GM18519 (cell line): ENCODE measurements at regions not wholly inside any gene's neighbourhood (a gene's known extent, or its start where the extent isn't known, plus 50 kb on each side); places are given as distances from the start of the nearest gene placed in this dataset.
"Not testable (repeated sequence)": the region's sequence is repeated elsewhere in the genome, so short reads cannot be mapped to it uniquely, and the experiment has no call there.

ENCODE experiments used
- ATAC-seq: cut with Tn5 transposase; IDR thresholded peaks from one replicate; pipeline ENCODE4 v1.9.1; 2021; ENCODE audit warnings: mild to moderate bottlenecking, moderate library complexity; ENCODE audit not compliant: unreplicated experiment, low FRiP score

GRCh38 chr13:73661687-73662425 is 472.3 kb downstream of the KLF12 start:
- ATAC-seq: no peak

GRCh38 chr13:73661066-73661465 is 473.1 kb downstream of the KLF12 start:
- ATAC-seq: no peak

- ATAC-seq: no peak
Observed at GRCh38 chr13:73658639-73659038, 475.6 kb downstream of the KLF12 start.

- no peak for ATAC-seq
Observed at GRCh38 chr13:73657821-73658540, 476.2 kb downstream of the KLF12 start.

DNA sequence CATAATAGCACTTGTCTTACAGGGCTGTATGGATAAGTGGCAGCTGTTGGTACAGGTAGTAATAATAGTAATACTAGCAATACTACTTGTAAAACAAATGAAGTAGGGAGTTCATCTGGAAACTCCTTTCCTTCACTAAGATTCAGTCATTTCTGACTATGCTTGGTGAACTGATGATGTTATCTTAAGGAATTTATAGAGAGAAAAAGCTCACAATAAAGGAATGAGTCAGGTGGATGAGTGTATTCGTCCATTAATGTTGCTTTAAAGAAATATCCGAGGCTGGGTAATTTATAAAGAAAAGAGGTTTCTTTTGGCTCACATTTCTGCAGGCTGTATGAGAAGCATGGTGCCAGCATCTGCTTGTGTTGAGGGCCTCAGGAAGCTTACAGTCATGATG is 477.3 kb downstream of the KLF12 start:
- ATAC-seq: no peak

- ATAC-seq: no peak
Observed at GRCh38 chr13:73653688-73654087, 480.5 kb downstream of the KLF12 start.

DNA sequence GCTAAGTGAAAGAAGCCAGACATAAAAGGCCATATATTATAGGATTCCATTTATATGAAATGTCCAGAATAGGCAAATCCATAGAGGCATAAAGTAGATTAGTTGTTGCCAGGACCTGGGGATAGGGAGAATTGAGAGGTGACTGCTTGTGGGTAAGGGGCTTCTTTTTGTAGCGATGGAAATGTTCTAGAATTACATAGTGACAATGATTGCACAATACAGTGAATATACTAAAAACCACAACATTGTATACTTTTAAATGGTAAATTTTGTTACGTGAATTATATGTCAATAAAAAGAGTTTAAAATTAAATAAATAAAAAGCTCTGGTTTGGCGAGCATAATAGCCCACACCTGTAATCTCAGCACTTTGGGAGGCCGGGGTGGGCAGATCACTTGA is 486.8 kb downstream of the KLF12 start:
- no peak for ATAC-seq

DNA sequence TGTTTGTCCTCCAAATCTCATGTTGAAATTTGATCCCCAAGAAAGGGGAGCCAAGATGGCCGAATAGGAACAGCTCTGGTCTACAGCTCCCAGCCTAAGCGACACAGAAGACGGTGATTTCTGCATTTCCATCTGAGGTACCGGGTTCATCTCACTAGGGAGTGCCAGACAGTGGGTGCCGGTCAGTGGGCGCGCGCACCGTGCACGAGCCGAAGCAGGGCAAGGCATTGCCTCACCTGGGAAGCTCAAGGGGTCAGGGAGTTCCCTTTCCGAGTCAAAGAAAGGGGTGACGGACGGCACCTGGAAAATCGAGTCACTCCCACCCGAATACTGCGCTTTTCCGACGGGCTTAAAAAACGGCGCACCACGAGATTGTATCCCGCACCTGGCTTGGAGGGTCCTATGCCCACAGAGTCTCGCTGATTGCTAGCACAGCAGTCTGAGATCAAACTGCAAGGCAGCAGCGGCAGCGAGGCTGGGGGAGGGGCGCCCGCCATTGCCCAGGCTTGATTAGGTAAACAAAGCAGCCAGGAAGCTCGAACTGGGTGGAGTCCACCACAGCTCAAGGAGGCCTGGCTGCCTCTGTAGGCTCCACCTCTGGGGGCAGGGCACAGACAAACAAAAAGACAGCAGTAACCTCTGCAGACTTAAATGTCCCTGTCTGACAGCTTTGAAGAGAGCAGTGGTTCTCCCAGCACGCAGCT is 493.6 kb downstream of the KLF12 start:
- ATAC-seq: not testable (repeated sequence)

- ATAC-seq: no peak
Observed at GRCh38 chr13:73635166-73635787, 498.9 kb downstream of the KLF12 start.

DNA sequence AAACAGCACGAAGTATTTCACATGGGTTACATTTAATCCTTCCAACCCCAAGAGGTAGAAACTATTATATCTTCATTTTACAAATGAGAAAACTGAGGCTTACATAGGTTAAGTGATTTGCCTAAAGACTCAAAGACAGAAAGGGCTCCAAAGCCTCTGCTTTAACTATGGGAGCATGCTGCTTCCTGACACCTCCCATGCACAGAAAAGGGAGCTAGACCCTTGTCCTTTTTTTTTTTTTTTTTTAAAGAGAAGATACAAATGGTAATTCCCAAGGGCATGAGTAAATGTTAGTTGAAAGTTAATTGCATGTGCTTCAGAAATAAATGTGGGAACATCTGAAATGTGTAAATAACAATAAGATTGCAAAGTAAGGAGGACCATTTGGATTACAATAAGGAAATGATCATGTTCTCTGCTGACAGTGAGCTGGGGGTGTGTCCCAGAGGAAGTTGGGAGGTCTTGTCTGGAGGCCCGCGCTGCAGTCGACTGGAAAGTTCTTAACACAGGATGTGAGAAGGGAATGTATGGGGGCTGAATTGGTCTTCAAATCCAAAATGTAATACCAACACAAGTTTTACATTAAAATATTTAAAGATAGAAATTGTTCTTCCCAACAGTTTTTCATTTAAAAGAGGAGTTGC is 500.3 kb downstream of the KLF12 start:
- ATAC-seq: no peak

DNA sequence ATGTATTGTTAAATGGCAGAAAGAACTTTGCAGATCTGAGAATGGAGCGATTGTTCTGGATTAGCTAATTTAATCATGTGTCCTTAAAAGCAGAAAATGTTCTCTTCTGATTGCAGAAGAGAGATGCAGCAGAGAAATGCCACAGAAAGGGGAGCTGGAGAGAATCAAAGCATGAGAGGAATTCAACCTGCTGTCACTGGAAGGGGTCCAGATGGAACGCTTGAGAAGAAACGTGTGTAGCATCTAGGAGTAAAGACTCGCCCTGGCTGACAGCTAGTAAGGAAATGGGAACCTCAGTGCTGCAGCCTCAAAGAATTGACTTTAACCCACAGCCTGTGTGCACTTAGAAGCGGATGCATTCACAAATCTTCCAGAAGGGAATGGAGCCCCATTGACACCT is 502.8 kb downstream of the KLF12 start:
- no peak for ATAC-seq

- no peak for ATAC-seq
Observed at GRCh38 chr13:73625562-73626339, 508.5 kb downstream of the KLF12 start.

DNA sequence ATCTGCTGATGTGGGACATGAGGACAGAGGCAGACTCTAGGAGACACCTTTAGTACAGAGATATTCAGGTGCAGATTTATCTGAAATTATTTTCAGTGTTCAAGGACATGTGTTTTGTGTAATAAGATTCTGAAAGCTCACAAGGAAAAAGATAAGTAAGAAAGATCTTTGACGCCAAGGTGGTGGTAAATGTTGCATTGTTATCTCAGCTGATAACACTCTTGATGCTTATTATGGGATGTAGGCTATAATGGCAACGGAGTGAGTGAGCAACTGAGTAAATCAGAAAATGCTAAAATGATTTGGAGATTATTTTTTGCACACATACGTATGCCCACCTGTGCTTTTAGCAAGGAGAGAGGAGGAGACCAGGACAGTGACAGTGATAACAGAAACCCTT is 510.9 kb downstream of the KLF12 start:
- ATAC-seq: no peak

- no peak for ATAC-seq
Observed at GRCh38 chr13:73622381-73622780, 511.8 kb downstream of the KLF12 start.

GRCh38 chr13:73618275-73618865 is 515.8 kb downstream of the KLF12 start:
- no peak for ATAC-seq

DNA sequence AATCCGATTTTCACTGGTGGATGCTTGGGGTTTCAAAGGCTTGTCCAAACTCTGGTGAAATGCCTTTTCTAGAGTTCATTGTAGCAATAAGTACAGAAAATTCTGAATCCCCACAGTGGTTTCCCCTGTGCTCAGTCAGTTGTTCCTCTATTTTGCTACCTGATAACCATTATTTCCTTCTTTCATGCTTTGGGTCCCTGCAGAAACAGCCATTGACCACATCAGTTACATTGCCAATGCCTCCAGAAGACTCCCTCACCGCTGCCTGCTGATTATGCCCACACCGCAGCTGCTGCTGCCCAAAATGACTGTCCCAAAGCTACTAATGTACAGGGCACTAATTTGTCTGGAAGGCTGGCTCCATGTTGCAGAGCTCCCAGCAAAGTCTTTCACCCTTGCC is 517.3 kb downstream of the KLF12 start:
- no peak for ATAC-seq

DNA sequence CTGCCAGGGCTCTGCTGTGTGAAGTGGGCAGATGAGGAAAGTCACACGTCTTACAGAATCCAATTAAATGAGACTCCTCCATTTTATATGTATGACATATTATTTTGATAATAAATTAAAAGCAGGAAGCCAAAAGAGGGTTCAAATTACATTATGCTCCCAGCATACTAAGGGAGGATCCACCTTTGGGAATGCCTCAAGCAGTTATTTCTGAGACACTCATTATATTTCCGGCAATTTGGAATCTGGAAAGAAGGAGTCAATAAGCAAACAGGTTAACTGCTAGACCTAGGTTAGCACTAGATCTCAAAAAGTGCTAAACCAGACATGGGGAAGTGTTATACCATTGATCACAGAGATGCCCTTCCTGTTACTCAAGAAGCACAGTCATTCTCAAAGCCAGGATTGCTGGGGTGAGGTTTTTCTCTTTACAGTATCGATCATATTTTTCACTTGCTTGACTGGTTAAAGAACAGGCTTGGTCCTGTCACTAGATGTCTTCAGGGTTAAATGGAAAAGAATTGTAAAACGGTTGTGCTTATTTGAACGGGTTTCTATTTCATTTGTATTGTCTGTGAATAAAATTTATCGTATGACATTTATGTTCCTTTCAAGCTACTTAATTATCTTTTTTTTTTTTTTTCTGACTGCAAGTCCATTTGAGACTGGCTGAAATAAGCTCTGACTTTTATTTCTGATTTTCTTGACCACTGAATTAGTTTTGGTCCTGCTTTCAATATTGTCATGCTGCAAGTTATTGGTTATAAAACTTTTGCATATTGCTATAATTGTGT is 523.2 kb downstream of the KLF12 start:
- no peak for ATAC-seq

DNA sequence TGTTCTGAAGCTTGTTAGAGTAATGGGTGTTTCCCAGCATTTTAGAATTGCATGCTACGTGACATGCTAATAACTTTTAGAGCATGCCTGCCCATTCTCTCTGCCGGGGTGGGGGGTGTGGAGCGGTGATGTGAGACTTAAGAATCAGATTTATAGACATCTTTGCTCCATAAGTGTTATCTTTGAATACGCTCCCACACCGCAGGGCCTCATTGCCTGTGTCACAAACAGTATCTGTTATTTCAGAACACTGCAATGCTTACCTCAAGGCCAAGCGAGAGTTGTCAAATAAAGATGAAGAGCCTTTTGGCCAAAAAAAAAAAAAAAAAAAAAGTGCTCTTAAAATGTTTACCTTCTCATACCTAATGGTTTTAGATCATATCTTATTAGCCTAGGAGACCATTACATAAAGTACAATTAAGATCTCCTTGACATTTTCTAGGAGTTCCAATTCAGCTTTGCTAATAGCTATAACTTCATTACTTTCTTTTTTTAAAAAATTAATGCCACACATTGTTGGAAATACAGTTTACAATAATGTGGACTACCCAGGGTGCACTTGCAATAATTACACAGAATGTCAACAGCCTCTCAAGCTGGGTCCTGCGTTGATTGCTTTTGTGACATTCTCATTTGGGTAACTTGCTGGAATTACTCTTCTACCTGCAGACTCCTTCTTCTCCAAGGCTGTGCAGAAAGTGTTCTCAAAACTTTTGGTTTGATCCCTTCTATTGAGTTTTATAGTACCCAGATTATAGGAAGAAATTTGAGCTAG is 525.3 kb downstream of the KLF12 start:
- ATAC-seq: no peak
